HG02970 (cell line): ENCODE measurements at regions not wholly inside any gene's neighbourhood (a gene's known extent, or its start where the extent isn't known, plus 50 kb on each side); places are given as distances from the start of the nearest gene placed in this dataset.

ENCODE experiments used
- ATAC-seq: cut with Tn5 transposase; IDR thresholded peaks from one replicate; pipeline ENCODE4 v1.9.1; 2021; ENCODE audit warnings: mild to moderate bottlenecking, moderate library complexity, moderate number of reproducible peaks; ENCODE audit not compliant: unreplicated experiment, low FRiP score

DNA sequence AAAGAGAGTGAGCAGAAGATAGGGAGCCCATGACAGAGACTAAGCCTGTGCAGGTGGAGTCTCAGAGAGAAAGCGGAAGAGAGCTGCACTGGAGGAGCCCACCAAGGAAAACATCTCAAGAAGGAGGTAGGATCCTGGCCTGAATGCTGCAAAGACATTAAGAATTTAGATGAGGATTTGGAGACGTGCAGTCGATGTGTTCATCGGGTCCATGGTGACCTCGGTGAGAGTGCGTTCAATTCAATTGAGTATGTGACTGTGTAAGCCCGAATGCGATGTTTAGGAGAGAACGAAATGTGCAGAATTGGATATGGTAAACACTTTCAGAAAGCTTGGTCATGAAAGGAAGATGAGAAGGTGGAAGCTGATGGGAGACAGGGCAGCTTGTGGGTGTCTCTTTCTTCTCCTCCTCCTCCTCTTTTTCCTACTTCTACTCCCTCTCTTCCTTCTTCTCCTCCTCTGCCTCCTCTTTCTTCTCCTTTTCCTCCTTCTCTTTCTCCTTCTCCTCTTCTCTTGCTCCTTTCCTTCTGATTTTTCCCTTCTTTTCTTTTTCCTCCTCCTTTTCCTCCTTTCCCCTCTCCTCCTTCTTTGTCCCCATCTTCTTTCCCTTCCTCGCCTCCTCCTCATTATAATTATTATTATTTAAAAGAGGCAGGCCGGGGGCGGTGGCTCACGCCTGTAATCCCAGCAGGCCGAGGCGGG is 276.0 kb downstream of the RPS24 start:
- ATAC-seq: no peak

GRCh38 chr10:78310481-78311080 is 276.9 kb downstream of the RPS24 start:
- ATAC-seq: no peak

- ATAC-seq: no peak
Observed at GRCh38 chr10:78312197-78313047, 278.8 kb downstream of the RPS24 start.

GRCh38 chr10:78313048-78313381 is 279.4 kb downstream of the RPS24 start:
- ATAC-seq: no peak

DNA sequence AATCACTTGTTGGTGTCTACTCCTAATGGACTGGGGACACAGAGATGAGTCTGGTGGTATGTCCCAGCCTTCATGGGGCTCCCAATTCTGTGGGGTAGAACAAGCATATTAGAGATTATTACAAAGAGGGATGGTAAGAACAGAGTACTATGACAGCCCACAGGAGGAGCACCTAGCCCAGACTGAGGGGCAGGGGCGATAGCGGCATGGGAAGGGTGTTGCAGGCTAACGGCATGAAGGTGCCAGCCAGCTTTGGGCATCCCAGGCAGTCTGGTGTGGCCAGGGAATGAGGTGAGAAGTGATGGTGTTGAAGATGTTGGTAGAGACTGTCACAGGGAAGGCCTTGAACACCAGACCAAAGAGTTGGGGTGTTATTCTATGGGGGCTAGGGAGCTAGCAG is 280.0 kb downstream of the RPS24 start:
- no peak for ATAC-seq

DNA sequence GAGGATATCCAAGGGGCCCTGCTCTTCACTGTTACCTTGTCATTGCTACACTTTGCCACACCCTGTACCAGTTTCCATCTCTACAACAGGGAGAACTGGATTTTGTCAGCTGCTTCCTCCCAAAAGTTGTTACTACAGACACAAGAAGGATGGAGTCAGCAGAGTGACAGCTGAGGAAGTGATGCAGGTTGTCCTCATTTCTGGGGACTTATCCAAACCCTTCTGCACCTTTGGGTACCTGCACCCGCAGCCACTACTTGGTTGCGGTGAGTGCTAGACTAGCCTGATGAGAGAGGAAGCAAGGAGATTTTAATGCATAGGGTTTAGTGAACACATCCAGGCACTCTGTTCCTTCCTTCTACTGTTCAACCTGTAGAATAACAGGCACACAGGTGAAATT is 281.0 kb downstream of the RPS24 start:
- no peak for ATAC-seq

DNA sequence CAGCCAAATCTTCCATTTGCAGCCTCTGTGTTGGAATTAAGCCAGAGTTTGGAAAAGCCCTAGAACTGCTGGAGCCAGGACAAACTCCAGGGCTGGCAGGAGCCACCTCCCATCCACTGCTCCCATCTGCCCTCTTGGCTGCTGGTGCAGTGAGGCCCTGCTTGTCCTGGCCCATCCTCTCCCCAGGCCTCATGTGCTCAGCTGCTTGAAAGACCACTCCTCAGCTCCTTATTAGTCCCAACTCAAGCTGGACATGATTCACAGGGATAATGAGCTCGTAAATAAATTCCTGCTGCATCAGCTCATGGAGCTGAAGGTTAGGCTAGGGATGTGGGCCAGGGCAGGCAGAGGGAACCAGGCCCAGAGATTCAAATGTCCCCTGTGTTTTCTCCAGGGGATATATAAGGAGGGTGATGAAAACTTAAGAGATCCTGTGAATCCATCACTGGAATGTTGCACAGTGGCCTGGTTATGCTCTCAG is 282.8 kb downstream of the RPS24 start:
- ATAC-seq: no peak

- no peak for ATAC-seq
Observed at GRCh38 chr10:78318305-78318704, 284.6 kb downstream of the RPS24 start.

- ATAC-seq: no peak
Observed at GRCh38 chr10:78319371-78319770, 285.7 kb downstream of the RPS24 start.

DNA sequence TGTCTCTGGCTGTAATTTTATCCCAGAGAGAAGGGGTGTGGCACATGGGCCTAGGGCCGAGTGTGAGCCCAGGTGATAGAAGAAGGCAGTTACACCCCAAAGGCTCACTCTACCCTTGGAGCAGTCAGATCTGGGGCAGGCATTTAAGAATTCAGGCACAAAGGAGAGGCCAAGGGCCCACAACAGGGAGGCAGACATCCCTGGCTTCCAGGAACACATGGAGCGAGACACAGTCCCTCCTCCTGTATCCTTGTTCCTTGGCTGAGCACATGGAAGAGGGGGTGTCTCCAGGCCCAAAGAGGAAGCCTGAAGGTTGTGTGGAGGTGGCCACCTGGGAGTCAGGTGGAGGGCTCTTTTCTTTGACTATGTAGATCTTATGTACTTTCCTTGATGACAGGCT is 286.2 kb downstream of the RPS24 start:
- no peak for ATAC-seq

- no peak for ATAC-seq
Observed at GRCh38 chr10:78320506-78320905, 286.8 kb downstream of the RPS24 start.

DNA sequence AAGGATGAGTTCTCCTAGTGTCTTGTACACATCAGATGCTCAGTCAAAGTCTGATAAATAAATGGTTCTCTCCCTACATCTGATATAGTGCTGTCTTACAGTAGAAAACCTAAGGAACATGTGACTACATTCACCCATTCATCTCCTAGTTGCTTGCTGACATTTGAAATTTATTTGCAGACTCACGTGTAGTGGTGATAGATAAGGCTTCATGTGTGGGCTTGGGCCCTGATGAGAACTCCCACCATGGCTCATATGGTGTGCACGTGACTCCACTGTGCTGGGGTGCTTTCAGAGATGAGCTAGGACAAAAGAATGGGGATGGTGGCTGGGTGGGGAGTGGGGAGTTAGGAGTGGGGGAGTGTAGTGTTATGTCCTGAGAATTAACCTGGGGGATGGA is 287.3 kb downstream of the RPS24 start:
- ATAC-seq: no peak

- no peak for ATAC-seq
Observed at GRCh38 chr10:78321500-78321899, 287.8 kb downstream of the RPS24 start.

DNA sequence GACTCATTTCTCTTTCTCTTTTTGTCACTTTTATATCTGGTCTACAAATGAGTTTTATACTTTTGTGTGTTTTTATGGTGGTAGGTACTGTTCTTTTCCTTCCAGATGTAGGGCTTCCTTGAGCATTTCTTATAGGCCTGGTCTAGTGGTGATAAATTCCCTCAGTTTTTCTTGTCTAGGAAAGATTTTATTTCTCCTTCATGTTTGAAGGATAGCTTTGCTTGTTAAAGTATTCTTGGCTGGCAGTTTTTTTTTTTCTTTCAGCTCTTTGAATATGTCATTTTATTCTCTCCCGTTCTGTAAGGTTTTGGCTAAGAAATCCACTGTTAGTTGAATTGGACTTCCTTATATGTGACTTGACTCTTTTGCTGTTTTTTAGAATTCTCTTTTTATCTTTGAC is 292.7 kb downstream of the RPS24 start:
- no peak for ATAC-seq

DNA sequence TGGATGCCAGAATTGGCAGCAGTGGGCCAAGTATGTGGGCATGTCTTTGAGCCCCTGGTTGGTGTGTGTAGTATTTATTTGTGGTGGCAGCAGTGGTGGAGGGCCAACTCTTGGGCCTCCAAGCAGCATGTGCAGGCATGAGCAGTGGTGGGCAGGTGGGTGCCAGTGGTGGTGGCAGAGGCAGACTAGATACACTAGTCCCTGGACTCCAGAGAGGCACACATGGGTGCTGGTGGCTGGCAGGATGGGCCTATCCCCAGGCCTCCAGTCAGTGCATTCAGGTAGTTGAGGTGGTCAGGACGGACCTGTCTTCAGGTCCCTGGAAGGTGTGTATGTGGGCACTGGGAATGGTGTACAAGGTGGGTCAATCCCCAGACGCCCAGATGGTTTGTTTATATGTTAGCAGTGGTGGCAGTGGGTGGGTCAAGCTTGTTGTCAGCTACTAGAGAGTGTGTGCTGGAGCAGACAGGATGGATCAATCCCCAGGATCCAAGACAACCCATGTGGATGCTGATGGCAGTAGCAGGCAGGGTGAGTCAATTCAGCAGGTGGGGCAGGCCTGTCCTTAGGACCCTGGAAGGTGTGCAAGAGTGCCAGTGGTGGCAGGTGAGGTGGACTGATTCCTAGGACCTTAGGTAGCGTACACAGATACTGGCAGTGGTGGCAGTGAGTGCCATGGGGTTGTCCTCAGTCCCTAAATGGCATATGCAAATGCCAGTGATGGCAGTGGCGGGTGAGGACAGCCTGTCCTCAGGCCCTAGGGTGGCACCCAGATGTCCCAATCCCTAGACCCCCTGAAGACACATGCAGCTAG is 294.3 kb downstream of the RPS24 start:
- ATAC-seq: no peak

GRCh38 chr10:78328592-78329404 is 295.1 kb downstream of the RPS24 start:
- ATAC-seq: no peak

GRCh38 chr10:78330884-78331283 is 297.2 kb downstream of the RPS24 start:
- ATAC-seq: no peak

GRCh38 chr10:78331391-78331922 is 297.8 kb downstream of the RPS24 start:
- ATAC-seq: no peak

- ATAC-seq: no peak
Observed at GRCh38 chr10:78332012-78332411, 298.3 kb downstream of the RPS24 start.

- no peak for ATAC-seq
Observed at GRCh38 chr10:78332657-78333056, 299.0 kb downstream of the RPS24 start.
